Activated naive CD4-positive, alpha-beta T cell treated with anti-CD3 and anti-CD28 coated beads, Interleukin-2, amount 50 U/mL, for 16 hours (primary cell): ENCODE measurements at regions not wholly inside any gene's neighbourhood (a gene's known extent, or its start where the extent isn't known, plus 50 kb on each side); places are given as distances from the start of the nearest gene placed in this dataset.

Experiments
- DNase-seq: peaks from one replicate; pipeline ENCODE4 v3.0.0-alpha.2; 2020

- no peak for DNase-seq
These were observed 298.5 kb downstream of the GLRX3 start for GRCh38 chr10:130434446-130435385.

GRCh38 chr10:130435961-130436360, 299.8 kb downstream of the GLRX3 start:
- DNase-seq: no peak

- no peak for DNase-seq
These were observed 302.7 kb downstream of the GLRX3 start for GRCh38 chr10:130438861-130439260.

GRCh38 chr10:130439766-130440165, 303.6 kb downstream of the GLRX3 start:
- DNase-seq: no peak

- no peak for DNase-seq
These were observed 304.3 kb downstream of the GLRX3 start for GRCh38 chr10:130440494-130440893.

- DNase-seq: no peak
These were observed 304.8 kb downstream of the GLRX3 start for GRCh38 chr10:130440971-130441370.

GRCh38 chr10:130443066-130443465, 306.9 kb downstream of the GLRX3 start:
- no peak for DNase-seq

- no peak for DNase-seq
These were observed 317.0 kb downstream of the GLRX3 start for GRCh38 chr10:130453036-130453720.

- no peak for DNase-seq
These were observed 317.7 kb downstream of the GLRX3 start for GRCh38 chr10:130453721-130454542.

- no peak for DNase-seq
These were observed 318.4 kb downstream of the GLRX3 start for GRCh38 chr10:130454543-130455000.

GRCh38 chr10:130455111-130455695, 319.0 kb downstream of the GLRX3 start:
- DNase-seq: no peak

- DNase-seq: no peak
These were observed 319.6 kb downstream of the GLRX3 start for GRCh38 chr10:130455791-130456190.

GRCh38 chr10:130456616-130457015, 320.4 kb downstream of the GLRX3 start:
- DNase-seq: no peak

- DNase-seq: no peak
These were observed 322.3 kb downstream of the GLRX3 start for GRCh38 chr10:130458509-130458908.

- DNase-seq: no peak
These were observed 322.8 kb downstream of the GLRX3 start for GRCh38 chr10:130459011-130459410.

GRCh38 chr10:130459851-130460490, 323.8 kb downstream of the GLRX3 start:
- no peak for DNase-seq

GRCh38 chr10:130461631-130462030, 325.4 kb downstream of the GLRX3 start:
- no peak for DNase-seq

- no peak for DNase-seq
These were observed 327.1 kb downstream of the GLRX3 start for GRCh38 chr10:130463104-130463875.

- no peak for DNase-seq
These were observed 327.7 kb downstream of the GLRX3 start for GRCh38 chr10:130463876-130464364.

GRCh38 chr10:130464426-130464825, 328.2 kb downstream of the GLRX3 start:
- DNase-seq: no peak
